RWPE2 (cell line): ENCODE measurements at regions not wholly inside any gene's neighbourhood (a gene's known extent, or its start where the extent isn't known, plus 50 kb on each side); places are given as distances from the start of the nearest gene placed in this dataset.

ENCODE experiments used
- ATAC-seq: fragments of 200-7000 bp; cut with Tn5 transposase; 3 replicates; pipeline ENCODE4 v1.9.1; 2021; ENCODE audit warnings: low read depth
- DNase-seq: peaks from one replicate; pipeline ENCODE4 v3.0.0-alpha.2; 2020; ENCODE audit warnings: low spot score
- H3K27ac ChIP-seq: fragments of 450-650 bp; 2 replicates; pipeline ENCODE4 v1.5.1; 2017; ENCODE audit warnings: mild to moderate bottlenecking; ENCODE audit not compliant: poor library complexity, severe bottlenecking
- H3K27me3 ChIP-seq: fragments of 250-450 bp; sonication (Bioruptor Pico); 2 replicates; pipeline ENCODE4 v1.5.1; 2021; ENCODE audit warnings: mild to moderate bottlenecking, moderate library complexity; ENCODE audit not compliant: insufficient read depth, poor library complexity, severe bottlenecking
- H3K36me3 ChIP-seq: fragments of 250-450 bp; sonication (Bioruptor Pico); 2 replicates; pipeline ENCODE4 v1.5.1; 2020; ENCODE audit warnings: low read depth, mild to moderate bottlenecking, moderate library complexity
- H3K4me1 ChIP-seq: fragments of 250-450 bp; sonication (Bioruptor Pico); 2 replicates; pipeline ENCODE4 v1.5.1; 2021; ENCODE audit warnings: mild to moderate bottlenecking, moderate library complexity; ENCODE audit not compliant: insufficient read depth, poor library complexity, severe bottlenecking
- H3K4me3 ChIP-seq: fragments of 250-450 bp; sonication (Bioruptor Pico); 2 replicates; pipeline ENCODE4 v1.5.1; 2021; ENCODE audit warnings: mild to moderate bottlenecking, moderate library complexity; ENCODE audit not compliant: severe bottlenecking
- H3K9me3 ChIP-seq: fragments of 250-450 bp; sonication (Bioruptor Pico); 2 replicates; pipeline ENCODE4 v1.5.1; 2021; ENCODE audit warnings: mild to moderate bottlenecking, moderate library complexity; ENCODE audit not compliant: severe bottlenecking
- TF ChIP-seq, protein P1 (sequence below): fragments of 450-650 bp; IDR thresholded peaks from one replicate; pipeline ENCODE4 v1.5.1; 2017; ENCODE audit warnings: mild to moderate bottlenecking, moderate library complexity; ENCODE audit not compliant: poor library complexity, severe bottlenecking

- no peaks in the 10 kb centered on the region for H3K4me1 ChIP-seq
- no peaks in the 10 kb centered on the region for H3K9me3 ChIP-seq
- H3K36me3 ChIP-seq, result no peaks in the 10 kb centered on the region
- no peak overlapping the region for H3K4me3 ChIP-seq
- TF ChIP-seq, protein P1, sequence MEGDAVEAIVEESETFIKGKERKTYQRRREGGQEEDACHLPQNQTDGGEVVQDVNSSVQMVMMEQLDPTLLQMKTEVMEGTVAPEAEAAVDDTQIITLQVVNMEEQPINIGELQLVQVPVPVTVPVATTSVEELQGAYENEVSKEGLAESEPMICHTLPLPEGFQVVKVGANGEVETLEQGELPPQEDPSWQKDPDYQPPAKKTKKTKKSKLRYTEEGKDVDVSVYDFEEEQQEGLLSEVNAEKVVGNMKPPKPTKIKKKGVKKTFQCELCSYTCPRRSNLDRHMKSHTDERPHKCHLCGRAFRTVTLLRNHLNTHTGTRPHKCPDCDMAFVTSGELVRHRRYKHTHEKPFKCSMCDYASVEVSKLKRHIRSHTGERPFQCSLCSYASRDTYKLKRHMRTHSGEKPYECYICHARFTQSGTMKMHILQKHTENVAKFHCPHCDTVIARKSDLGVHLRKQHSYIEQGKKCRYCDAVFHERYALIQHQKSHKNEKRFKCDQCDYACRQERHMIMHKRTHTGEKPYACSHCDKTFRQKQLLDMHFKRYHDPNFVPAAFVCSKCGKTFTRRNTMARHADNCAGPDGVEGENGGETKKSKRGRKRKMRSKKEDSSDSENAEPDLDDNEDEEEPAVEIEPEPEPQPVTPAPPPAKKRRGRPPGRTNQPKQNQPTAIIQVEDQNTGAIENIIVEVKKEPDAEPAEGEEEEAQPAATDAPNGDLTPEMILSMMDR, result no peak
- no peak for ATAC-seq
- H3K27ac ChIP-seq, result no peak overlapping the region
- no peaks in the 10 kb centered on the region for H3K27me3 ChIP-seq
- DNase-seq, result no peak
These were observed 301.3 kb downstream of the HGF start for GRCh38 chr7:81468526-81468925.

DNA sequence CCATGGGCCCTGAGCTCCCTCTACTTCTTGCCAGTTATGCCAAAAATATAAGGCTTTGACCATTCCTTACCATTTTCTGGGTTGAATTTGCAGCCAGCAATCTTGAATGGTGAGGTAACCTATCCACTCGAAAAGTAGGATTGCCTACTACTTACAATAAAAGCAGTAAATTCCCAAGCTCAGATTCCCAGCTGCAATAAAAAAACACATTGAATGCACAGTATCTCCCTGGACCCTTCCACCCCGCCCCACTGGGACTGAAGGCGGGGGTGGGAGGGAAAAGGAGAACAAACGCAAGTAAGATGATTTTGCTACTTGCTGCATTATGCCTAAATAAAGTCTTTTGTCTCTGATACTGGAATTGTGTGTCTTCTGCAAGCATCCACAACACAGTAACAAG is 301.9 kb downstream of the HGF start:
- Histone ChIP-seq H3K4me3 (no peak overlapping the region), H3K4me1 (no peaks in the 10 kb centered on the region), H3K27ac (no peak overlapping the region), H3K27me3 (no peaks in the 10 kb centered on the region), H3K9me3 (no peaks in the 10 kb centered on the region), H3K36me3 (no peaks in the 10 kb centered on the region)
- no peak for ATAC-seq
- TF ChIP-seq, protein P1, result no peak
- DNase-seq, result no peak

DNA sequence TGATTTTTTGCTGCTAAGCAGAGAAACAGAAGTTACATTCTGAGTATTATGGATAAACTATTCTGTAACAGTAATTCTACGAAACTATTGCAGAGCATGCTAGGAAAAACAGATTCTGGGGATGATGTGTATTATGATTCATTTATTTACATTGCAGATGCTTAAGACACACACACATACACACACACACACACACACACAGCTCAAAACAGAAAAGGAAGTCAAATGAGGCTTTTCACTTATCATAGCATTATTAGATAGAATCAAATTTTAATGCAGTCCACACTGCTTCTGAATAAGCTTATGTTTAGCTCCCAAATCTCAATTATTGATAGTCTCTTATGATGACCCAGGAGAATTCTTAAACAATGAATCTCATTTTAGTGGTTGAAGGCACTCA is 307.2 kb downstream of the HGF start:
- peak; percentile 27; the same call in 1 of the 3 replicates for ATAC-seq
- DNase-seq, result no peak

DNA sequence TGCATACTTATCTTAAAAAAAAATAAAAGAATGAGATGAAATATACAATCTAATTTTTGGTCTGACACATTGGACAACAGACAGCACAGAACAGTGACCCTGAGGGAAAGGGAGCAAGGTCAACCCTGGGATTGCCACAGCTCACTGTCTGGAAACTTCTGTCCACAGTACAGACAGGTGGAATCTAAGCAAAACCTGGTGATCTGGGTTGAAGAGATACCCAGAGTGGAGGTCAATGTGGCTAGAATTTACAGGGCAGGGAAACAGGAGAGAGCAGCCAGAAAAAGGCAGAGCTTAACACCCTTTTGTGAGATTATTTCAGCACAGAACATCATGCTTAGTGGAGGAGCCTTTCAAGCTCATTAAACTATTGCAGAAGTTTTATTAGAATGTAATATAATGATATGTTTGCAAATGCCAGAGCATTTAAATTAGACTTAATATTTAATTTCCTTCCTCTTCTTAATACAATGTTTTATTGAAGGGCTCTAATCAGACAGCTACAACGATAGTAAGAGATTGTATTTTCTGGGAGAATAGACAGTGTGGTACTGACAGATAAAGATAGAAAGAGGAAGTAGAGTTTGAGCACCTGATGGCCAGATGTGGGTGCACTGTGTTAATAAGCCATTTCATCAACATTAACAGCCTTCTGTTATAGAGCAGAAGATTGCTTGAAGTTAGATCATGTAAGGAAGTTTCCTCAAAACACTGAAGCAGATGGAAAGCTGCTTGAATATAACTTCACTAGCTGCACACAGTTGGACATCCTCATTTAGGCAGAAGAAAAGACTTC is 309.4 kb downstream of the HGF start:
- H3K27me3 ChIP-seq, result no peaks in the 10 kb centered on the region
- ATAC-seq (no peak), DNase-seq (no peak)
- TF ChIP-seq, protein P1, result no peak
- no peak overlapping the region for H3K4me3 ChIP-seq
- H3K4me1 ChIP-seq, result no peaks in the 10 kb centered on the region
- H3K36me3 ChIP-seq, result no peaks in the 10 kb centered on the region
- H3K9me3 ChIP-seq, result no peaks in the 10 kb centered on the region
- no peak overlapping the region for H3K27ac ChIP-seq

More for the DNA sequence above, 307.2 kb downstream of the HGF start:
- Histone ChIP-seq H3K9me3 (no peaks in the 10 kb centered on the region), H3K27me3 (no peaks in the 10 kb centered on the region), H3K27ac (no peak overlapping the region), H3K36me3 (no peaks in the 10 kb centered on the region), H3K4me3 (no peak overlapping the region), H3K4me1 (no peaks in the 10 kb centered on the region)
- TF ChIP-seq, protein P1, result no peak

DNA sequence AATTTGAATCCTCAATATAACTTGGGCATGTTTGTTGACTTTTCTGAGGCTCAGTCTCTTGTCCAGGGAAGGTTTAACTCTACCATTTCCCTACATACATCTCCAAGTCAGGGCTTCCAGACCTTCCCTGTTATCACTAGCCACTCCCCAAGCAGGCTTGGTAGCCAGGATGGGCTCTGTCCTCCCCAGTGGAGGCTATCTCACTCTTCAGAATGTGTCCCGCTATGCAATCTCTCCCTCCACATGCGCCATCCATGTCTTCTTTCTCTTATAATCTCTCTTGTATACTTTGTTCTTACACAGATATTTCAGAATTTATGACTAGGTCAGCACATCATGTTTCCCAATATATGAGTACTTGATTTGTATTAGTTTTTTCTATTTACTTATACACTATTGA is 310.4 kb downstream of the HGF start:
- ATAC-seq (no peak), DNase-seq (no peak)
- Histone ChIP-seq H3K4me1 (no peaks in the 10 kb centered on the region), H3K27me3 (no peaks in the 10 kb centered on the region), H3K36me3 (no peaks in the 10 kb centered on the region), H3K9me3 (no peaks in the 10 kb centered on the region), H3K4me3 (no peak overlapping the region), H3K27ac (no peak overlapping the region)
- TF ChIP-seq, protein P1, result no peak
